ENCODE measurements at regions not wholly inside any gene's neighbourhood (a gene's known extent, or its start where the extent isn't known, plus 50 kb on each side); places are given as distances from the start of the nearest gene placed in this dataset.

DNA sequence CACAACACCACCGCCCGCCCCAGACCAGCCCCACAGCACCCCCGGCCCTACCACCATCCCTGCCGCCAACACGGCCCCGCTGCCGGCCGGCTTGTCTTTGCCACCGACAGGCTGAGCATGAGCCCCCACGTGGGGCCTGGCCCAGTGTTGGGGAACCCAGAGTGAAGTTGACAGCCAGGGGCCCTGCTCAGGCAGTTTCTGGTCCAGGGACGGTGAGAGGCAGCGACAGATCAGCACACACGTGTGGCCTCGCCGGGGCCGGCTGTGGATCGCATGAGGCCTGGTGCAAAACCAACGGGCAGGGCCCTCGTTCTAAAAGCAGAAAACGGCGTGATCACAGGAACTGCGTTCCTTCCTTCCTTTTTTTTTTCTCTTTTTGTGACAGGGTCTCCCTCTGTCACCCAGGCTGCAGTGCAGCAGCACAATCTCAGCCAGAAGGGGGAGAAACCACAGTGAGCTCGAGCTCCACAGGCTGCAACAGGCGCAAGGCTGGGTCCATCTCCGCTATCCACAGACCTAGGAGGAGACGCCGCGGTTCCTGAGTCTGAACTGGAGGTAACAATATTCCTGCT is 50.5 kb upstream of the FBRSL1 start:
- no peaks in the 10 kb centered on the region for H3K9me3 Mint-ChIP-seq
- no peak for DNase-seq (ENCODE audit: low spot score)
- peaks cover 27% of the 10 kb centered on the region for H3K4me1 Mint-ChIP-seq (ENCODE audit: low read depth)
- no peak overlapping the region for H3K27ac Mint-ChIP-seq
- intact Hi-C loops (cut with micrococcal nuclease), result no loop called here
- H3K4me3 Mint-ChIP-seq, result no peak overlapping the region
- no peaks in the 10 kb centered on the region for H3K27me3 Mint-ChIP-seq (ENCODE audit: insufficient read depth)
- peaks cover 3% of the 10 kb centered on the region for H3K36me3 Mint-ChIP-seq (ENCODE audit: low read depth)

GRCh38 chr12:132438726-132439125 is 51.2 kb upstream of the FBRSL1 start:
- H3K9me3 Mint-ChIP-seq, result no peaks in the 10 kb centered on the region
- no peak for DNase-seq (ENCODE audit: low spot score)
- intact Hi-C loops (cut with micrococcal nuclease), result no loop called here
- H3K27ac Mint-ChIP-seq, result no peak overlapping the region
- no peak overlapping the region for H3K4me3 Mint-ChIP-seq
- H3K36me3 Mint-ChIP-seq (ENCODE audit: low read depth), result peaks cover 3% of the 10 kb centered on the region
- H3K27me3 Mint-ChIP-seq (ENCODE audit: insufficient read depth), result no peaks in the 10 kb centered on the region
- peaks cover 25% of the 10 kb centered on the region for H3K4me1 Mint-ChIP-seq (ENCODE audit: low read depth)

GRCh38 chr12:132437943-132438700 is 51.8 kb upstream of the FBRSL1 start:
- Mint-ChIP-seq H3K27me3 (ENCODE audit: insufficient read depth) (no peaks in the 10 kb centered on the region), H3K9me3 (no peaks in the 10 kb centered on the region), H3K4me3 (no peak overlapping the region), H3K27ac (no peak overlapping the region), H3K4me1 (ENCODE audit: low read depth) (peaks cover 22% of the 10 kb centered on the region), H3K36me3 (ENCODE audit: low read depth) (no peaks in the 10 kb centered on the region)
- no peak for DNase-seq (ENCODE audit: low spot score)
- intact Hi-C loops (cut with micrococcal nuclease), result no loop called here

GRCh38 chr12:132437252-132437932 is 52.6 kb upstream of the FBRSL1 start:
- Mint-ChIP-seq H3K9me3 (no peaks in the 10 kb centered on the region), H3K27me3 (ENCODE audit: insufficient read depth) (no peaks in the 10 kb centered on the region), H3K27ac (no peak overlapping the region), H3K36me3 (ENCODE audit: low read depth) (no peaks in the 10 kb centered on the region), H3K4me1 (ENCODE audit: low read depth) (peaks cover 22% of the 10 kb centered on the region), H3K4me3 (no peak overlapping the region)
- intact Hi-C loops (cut with micrococcal nuclease), result no loop called here
- no peak for DNase-seq (ENCODE audit: low spot score)

DNA sequence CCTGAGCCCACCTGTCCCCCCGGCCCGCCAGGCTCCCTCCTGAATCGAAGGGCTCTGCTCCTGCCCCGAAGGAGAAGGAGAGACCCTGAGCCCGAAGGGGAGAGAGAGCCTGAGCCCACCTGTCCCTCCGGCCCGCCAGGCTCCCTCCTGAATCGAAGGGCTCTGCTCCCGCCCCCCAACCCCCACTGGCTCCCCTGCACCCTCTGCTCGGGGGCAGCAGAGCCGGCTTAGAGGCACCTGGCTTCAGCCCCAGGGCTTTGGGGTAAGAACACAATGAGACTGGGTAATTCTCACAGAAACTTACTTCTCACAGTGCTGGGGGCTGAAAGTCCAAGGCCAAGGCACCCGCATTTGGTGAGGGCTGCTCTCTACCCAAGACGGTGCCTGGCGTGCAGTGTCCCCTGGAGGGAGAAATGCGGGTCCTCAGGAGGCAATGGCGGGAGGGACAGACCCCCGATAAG is 53.1 kb upstream of the FBRSL1 start:
- H3K4me1 Mint-ChIP-seq (ENCODE audit: low read depth), result peaks cover 22% of the 10 kb centered on the region
- intact Hi-C loops (cut with micrococcal nuclease), result no loop called here
- no peaks in the 10 kb centered on the region for H3K36me3 Mint-ChIP-seq (ENCODE audit: low read depth)
- no peaks in the 10 kb centered on the region for H3K27me3 Mint-ChIP-seq (ENCODE audit: insufficient read depth)
- H3K4me3 Mint-ChIP-seq, result no peak overlapping the region
- no peak for DNase-seq (ENCODE audit: low spot score)
- no peaks in the 10 kb centered on the region for H3K9me3 Mint-ChIP-seq
- H3K27ac Mint-ChIP-seq, result no peak overlapping the region

DNA sequence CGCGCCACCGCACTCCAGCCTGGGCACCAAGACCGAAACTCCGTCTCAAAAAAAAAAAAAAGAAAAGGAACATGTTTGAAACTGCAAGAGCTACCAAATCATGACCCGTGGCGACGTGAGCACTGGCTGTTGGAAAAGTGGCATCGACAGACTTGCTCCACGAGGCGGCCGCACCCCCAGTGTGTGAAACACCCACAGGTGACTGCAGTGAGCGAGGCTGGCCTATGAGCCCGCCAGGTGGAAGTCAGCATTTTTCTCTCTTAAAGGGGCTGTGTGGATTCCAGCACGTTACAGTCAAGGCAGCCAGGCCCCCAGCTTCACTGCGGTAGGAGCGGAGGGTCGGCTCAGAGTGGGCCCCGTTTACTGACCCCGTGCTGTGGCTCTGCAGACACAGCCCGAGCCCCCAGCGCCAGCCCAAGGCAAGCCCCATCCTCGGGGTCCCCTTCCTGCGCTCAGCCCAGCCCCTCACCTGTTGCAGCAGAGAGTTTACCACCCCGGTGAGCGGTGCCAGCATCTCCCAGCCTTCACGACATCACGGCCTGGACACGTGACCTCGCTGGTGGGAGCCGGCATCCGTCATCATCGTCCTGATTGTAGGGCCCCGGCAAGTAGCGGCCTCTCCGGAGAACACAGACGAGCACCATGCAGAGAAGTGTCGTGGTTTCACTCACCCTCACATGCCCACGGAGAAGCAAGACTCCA is 54.3 kb upstream of the FBRSL1 start:
- no peaks in the 10 kb centered on the region for H3K36me3 Mint-ChIP-seq (ENCODE audit: low read depth)
- intact Hi-C loops (cut with micrococcal nuclease), result no loop called here

GRCh38 chr12:132433641-132434395 is 56.1 kb upstream of the FBRSL1 start:
- Mint-ChIP-seq H3K9me3 (no peaks in the 10 kb centered on the region), H3K36me3 (ENCODE audit: low read depth) (no peaks in the 10 kb centered on the region), H3K27ac (no peak overlapping the region), H3K4me1 (ENCODE audit: low read depth) (peaks cover 37% of the 10 kb centered on the region), H3K4me3 (no peak overlapping the region), H3K27me3 (ENCODE audit: insufficient read depth) (no peaks in the 10 kb centered on the region)
- intact Hi-C loops (cut with micrococcal nuclease), result no loop called here
- DNase-seq (ENCODE audit: low spot score), result no peak

More for the DNA sequence above, 54.3 kb upstream of the FBRSL1 start:
- Mint-ChIP-seq H3K27me3 (ENCODE audit: insufficient read depth) (no peaks in the 10 kb centered on the region), H3K4me3 (peak overlapping the region; percentile 42), H3K4me1 (ENCODE audit: low read depth) (peaks cover 22% of the 10 kb centered on the region), H3K9me3 (no peaks in the 10 kb centered on the region), H3K27ac (no peak overlapping the region)
- DNase-seq (ENCODE audit: low spot score), result no peak

GRCh38 chr12:132432721-132433577 is 57.0 kb upstream of the FBRSL1 start:
- intact Hi-C loops (cut with micrococcal nuclease), result no loop called here
- no peaks in the 10 kb centered on the region for H3K36me3 Mint-ChIP-seq (ENCODE audit: low read depth)

DNA sequence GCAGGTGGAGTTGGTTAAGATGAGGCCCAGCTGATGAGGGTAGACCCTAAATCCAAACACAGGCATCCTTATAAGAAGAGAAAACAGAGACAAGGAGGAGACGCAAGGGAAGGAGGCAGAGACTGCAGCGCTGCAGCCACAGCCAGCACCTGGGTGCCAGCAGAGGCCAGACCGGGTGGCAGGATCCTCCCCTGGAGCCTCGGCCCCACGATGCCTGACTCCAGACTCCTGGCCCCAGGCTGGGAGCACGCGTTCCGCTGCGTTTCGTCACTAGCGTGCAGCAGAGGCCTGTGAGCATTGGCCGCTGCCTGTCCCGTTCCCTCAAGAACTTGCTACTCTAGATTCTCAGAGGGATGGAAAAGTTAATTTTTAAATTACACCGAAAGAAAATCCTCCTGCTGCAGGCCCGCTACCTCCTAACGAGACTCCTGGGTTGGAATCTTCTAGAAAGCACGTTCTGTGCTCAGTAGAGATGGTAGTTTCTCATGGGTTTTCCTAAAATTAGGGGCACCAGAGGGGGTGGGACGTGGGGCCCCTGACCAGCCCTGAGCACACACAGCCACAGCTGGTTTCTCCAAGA is 57.7 kb upstream of the FBRSL1 start:
- no peak overlapping the region for H3K4me3 Mint-ChIP-seq
- peaks cover 30% of the 10 kb centered on the region for H3K4me1 Mint-ChIP-seq (ENCODE audit: low read depth)
- H3K36me3 Mint-ChIP-seq (ENCODE audit: low read depth), result no peaks in the 10 kb centered on the region
- no peaks in the 10 kb centered on the region for H3K27me3 Mint-ChIP-seq (ENCODE audit: insufficient read depth)
- no peak for DNase-seq (ENCODE audit: low spot score)
- no peak overlapping the region for H3K27ac Mint-ChIP-seq
- intact Hi-C loops (cut with micrococcal nuclease), result no loop called here
- no peaks in the 10 kb centered on the region for H3K9me3 Mint-ChIP-seq

More at GRCh38 chr12:132432721-132433577, 57.0 kb upstream of the FBRSL1 start:
- Mint-ChIP-seq H3K9me3 (no peaks in the 10 kb centered on the region), H3K4me3 (no peak overlapping the region), H3K4me1 (ENCODE audit: low read depth) (peaks cover 33% of the 10 kb centered on the region), H3K27me3 (ENCODE audit: insufficient read depth) (no peaks in the 10 kb centered on the region), H3K27ac (no peak overlapping the region)
- no peak for DNase-seq (ENCODE audit: low spot score)

DNA sequence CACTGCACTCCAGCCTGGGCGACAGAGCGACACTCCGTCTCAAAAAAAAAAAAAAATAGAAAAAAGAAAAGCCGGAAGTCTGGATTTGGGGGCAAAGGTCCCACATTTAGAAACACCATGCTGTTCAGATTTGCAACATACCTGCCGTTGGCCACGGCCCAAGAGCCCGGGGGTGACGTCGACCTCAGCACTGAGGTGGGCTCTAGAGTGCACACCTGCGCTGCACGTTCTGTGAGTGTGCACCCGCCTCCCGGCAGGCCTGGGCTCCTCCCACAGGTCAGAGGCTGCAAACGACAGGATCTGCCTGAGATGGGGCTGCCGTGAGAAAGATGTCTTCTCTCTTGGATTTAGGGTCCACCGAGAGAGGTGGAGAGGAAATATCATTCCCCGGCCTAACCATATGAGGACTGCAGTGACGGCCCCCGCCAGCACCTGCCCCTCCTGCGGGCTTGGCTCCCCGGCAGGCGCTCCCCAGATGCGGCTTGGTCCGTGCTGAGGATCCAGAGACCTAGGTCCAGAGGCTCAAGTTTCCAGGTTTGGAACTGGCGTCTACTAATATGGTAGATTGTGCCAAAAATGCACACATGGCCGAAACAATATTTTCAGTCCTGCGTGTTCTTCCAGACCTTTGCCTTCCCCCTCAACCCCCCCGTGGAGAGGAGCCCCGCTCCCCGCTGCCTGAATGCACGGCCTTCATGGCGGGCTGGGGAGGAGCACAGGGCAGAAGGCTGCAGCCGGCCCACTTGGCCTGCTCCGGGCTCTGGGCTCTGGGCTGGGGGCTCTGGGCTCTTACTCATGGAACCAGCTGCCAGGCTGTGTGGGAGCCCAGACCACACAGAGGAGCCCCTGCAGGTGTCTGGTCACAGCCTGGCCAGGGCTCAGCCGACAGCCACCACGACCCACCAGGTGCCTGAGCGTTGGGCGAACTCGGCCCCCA is 58.8 kb upstream of the FBRSL1 start:
- no peaks in the 10 kb centered on the region for H3K36me3 Mint-ChIP-seq (ENCODE audit: low read depth)
- no peak for DNase-seq (ENCODE audit: low spot score)
- H3K4me1 Mint-ChIP-seq (ENCODE audit: low read depth), result peaks cover 27% of the 10 kb centered on the region
- intact Hi-C loops (cut with micrococcal nuclease), result loop anchor here (1.0 to 2.0 kb wide), 2 partner anchors 14 to 59 kb away; partner anchors contain the start of gene FBRSL1
- no peak overlapping the region for H3K4me3 Mint-ChIP-seq
- H3K9me3 Mint-ChIP-seq, result no peaks in the 10 kb centered on the region
- H3K27ac Mint-ChIP-seq, result no peak overlapping the region
- H3K27me3 Mint-ChIP-seq (ENCODE audit: insufficient read depth), result no peaks in the 10 kb centered on the region

All from activated T-helper 1 cell treated with anti-CD3 and anti-CD28 coated beads, Interleukin-12 subunit alpha, Interleukin-12 subunit beta, Interleukin-2, Interleukin-4 antibody, amounts not matched to agents 30 ng/mL and 10 ng/mL and 1 ng/mL, durations not matched to agents 14 hours and 24 hours and 36 hours (primary cell).